ENCODE measurements at regions not wholly inside any gene's neighbourhood (a gene's known extent, or its start where the extent isn't known, plus 50 kb on each side); places are given as distances from the start of the nearest gene placed in this dataset.
A peak's percentile ranks its signal among the peaks of the same experiment; 100 is the strongest.
"Not testable (repeated sequence)": the region's sequence is repeated elsewhere in the genome, so short reads cannot be mapped to it uniquely, and the experiment has no call there.

- DNase-seq (ENCODE audit: low spot score), result peak; percentile 0
Observed at GRCh38 chr1:148679050-148679786, 69.4 kb upstream of the NUDT4B start.

- not testable (repeated sequence) for DNase-seq (ENCODE audit: low spot score)
Observed at GRCh38 chr1:148679787-148680326, 68.7 kb upstream of the NUDT4B start.

GRCh38 chr1:148686735-148687134 is 61.8 kb upstream of the NUDT4B start:
- DNase-seq (ENCODE audit: low spot score), result not testable (repeated sequence)

DNA sequence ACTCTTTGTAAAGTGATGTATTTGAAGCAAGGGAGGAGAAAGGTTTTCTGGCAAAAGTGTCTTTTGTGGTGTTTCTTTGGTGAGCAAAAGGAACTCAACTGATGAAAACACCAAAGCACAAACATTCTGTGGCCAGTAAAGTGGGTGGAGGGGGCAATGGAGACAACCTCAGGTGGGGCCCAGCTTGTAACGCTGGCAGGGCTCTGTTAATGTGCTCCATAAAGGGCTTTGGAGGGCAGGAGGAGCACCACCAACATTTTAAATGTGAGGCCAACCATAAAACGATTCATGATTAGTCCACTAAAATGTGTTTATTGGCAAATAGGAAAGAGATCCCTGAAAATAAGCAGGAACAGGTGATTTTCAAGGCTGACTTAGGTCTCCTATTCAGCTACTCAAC is 61.2 kb upstream of the NUDT4B start:
- not testable (repeated sequence) for DNase-seq (ENCODE audit: low spot score)

All from LoVo (cell line).